ENCODE measurements at regions not wholly inside any gene's neighbourhood (a gene's known extent, or its start where the extent isn't known, plus 50 kb on each side); places are given as distances from the start of the nearest gene placed in this dataset.

GRCh38 chr2:67825476-67825875, 237.3 kb downstream of the C1D start:
- 17 to 29% (median 19%) methylated on average over 2 of the region's 2 CpGs for WGBS, 4 donors
- no peak overlapping the region for H3K27ac ChIP-seq
- no peaks in the 10 kb centered on the region for H3K4me1 ChIP-seq (replicated peaks in 1 of 2)
- H3K9me3 ChIP-seq (replicated peaks in 1 of 3) = no peaks in the 10 kb centered on the region
- TF ChIP-seq POLR2A (IDR thresholded peaks at IDR 0.05) (no peak), CTCF (IDR thresholded peaks at IDR 0.05) (no peak)
- no peaks in the 10 kb centered on the region for H3K27me3 ChIP-seq
- no peak overlapping the region for H3K4me3 ChIP-seq
- no peak for DNase-seq
- intact Hi-C loops (cut with DNase I) = no loop called here
- no peaks in the 10 kb centered on the region for H3K36me3 ChIP-seq (replicated peaks in 1 of 2)

- no peak for DNase-seq
- 63 to 88% (median 74%) methylated on average over 2 of the region's 2 CpGs for WGBS, 4 donors
- H3K9me3 ChIP-seq (replicated peaks in 1 of 3) = no peaks in the 10 kb centered on the region
- H3K4me3 ChIP-seq = no peak overlapping the region
- no peaks in the 10 kb centered on the region for H3K4me1 ChIP-seq (replicated peaks in 1 of 2)
- TF ChIP-seq POLR2A (IDR thresholded peaks at IDR 0.05) = no peak
- no peak for TF ChIP-seq CTCF (IDR thresholded peaks at IDR 0.05)
- intact Hi-C loops (cut with DNase I) = no loop called here
- no peaks in the 10 kb centered on the region for H3K27me3 ChIP-seq
- no peak overlapping the region for H3K27ac ChIP-seq
- no peaks in the 10 kb centered on the region for H3K36me3 ChIP-seq (replicated peaks in 1 of 2)
These were observed 234.7 kb downstream of the C1D start for GRCh38 chr2:67828066-67828465.

- H3K36me3 ChIP-seq (replicated peaks in 1 of 2) = no peaks in the 10 kb centered on the region
- no peak overlapping the region for H3K4me3 ChIP-seq
- no peaks in the 10 kb centered on the region for H3K27me3 ChIP-seq
- no peak for DNase-seq
- H3K4me1 ChIP-seq (replicated peaks in 1 of 2) = no peaks in the 10 kb centered on the region
- no peak for TF ChIP-seq POLR2A (IDR thresholded peaks at IDR 0.05)
- WGBS, 4 donors = 85 to 92% (median 87%) methylated on average over 2 of the region's 2 CpGs
- no peak overlapping the region for H3K27ac ChIP-seq
- no peaks in the 10 kb centered on the region for H3K9me3 ChIP-seq (replicated peaks in 1 of 3)
- intact Hi-C loops (cut with DNase I) = no loop called here
These were observed 233.3 kb downstream of the C1D start for GRCh38 chr2:67829470-67829869.

- TF ChIP-seq CTCF (IDR thresholded peaks at IDR 0.05) (no peak), POLR2A (IDR thresholded peaks at IDR 0.05) (no peak)
- Histone ChIP-seq H3K36me3 (replicated peaks in 1 of 2) (no peaks in the 10 kb centered on the region), H3K27ac (no peak overlapping the region), H3K9me3 (replicated peaks in 1 of 3) (no peaks in the 10 kb centered on the region), H3K27me3 (no peaks in the 10 kb centered on the region), H3K4me1 (replicated peaks in 1 of 2) (no peaks in the 10 kb centered on the region), H3K4me3 (no peak overlapping the region)
- no peak for DNase-seq
- WGBS, 4 donors = 81 to 89% (median 86%) methylated on average over 5 of the region's 5 CpGs
- intact Hi-C loops (cut with DNase I) = loop anchor here (5.0 to 10.0 kb wide), 2 partner anchors 106 to 1409 kb away; no protein-coding TSS in a partner anchor
These were observed 229.2 kb downstream of the C1D start for GRCh38 chr2:67833632-67834031.

GRCh38 chr2:67834482-67834881, 228.3 kb downstream of the C1D start:
- no peak overlapping the region for H3K4me3 ChIP-seq
- WGBS, 4 donors = 81 to 86% (median 86%) methylated on average over 7 of the region's 7 CpGs
- intact Hi-C loops (cut with DNase I) = loop anchor here (5.0 to 10.0 kb wide), 2 partner anchors 107 to 1410 kb away; no protein-coding TSS in a partner anchor
- no peaks in the 10 kb centered on the region for H3K27me3 ChIP-seq
- H3K9me3 ChIP-seq (replicated peaks in 1 of 3) = no peaks in the 10 kb centered on the region
- TF ChIP-seq CTCF (IDR thresholded peaks at IDR 0.05) = no peak
- no peak for DNase-seq
- H3K36me3 ChIP-seq (replicated peaks in 1 of 2) = no peaks in the 10 kb centered on the region
- no peak overlapping the region for H3K27ac ChIP-seq
- H3K4me1 ChIP-seq (replicated peaks in 1 of 2) = no peaks in the 10 kb centered on the region

All from adrenal gland (tissue), 9 donors.